ENCODE measurements at regions not wholly inside any gene's neighbourhood (a gene's known extent, or its start where the extent isn't known, plus 50 kb on each side); places are given as distances from the start of the nearest gene placed in this dataset.
"Not testable (repeated sequence)": the region's sequence is repeated elsewhere in the genome, so short reads cannot be mapped to it uniquely, and the experiment has no call there.

DNA sequence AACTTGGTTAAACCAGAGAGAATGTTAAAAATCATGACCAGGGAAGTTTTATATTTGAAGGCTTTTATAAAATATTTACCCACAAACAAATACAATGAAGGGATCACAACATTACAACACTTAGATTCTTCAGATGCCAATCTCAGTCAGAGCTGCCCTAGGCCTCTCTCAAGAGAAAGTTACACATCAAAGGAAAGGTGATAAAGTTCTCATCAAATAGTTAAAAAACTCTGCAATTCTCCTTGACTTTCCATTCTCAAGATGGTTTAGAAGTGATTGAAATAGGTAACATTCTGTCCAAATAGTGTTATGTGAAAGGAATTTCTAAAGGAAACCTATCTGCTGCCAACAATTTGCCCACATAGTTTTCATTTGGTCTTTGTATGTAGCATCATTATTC, 1115.2 kb upstream of the MIR17HG start:
- DNase-seq (ENCODE audit: low spot score), result no peak
- intact Hi-C loops (cut with DNase I), result no loop called here

DNA sequence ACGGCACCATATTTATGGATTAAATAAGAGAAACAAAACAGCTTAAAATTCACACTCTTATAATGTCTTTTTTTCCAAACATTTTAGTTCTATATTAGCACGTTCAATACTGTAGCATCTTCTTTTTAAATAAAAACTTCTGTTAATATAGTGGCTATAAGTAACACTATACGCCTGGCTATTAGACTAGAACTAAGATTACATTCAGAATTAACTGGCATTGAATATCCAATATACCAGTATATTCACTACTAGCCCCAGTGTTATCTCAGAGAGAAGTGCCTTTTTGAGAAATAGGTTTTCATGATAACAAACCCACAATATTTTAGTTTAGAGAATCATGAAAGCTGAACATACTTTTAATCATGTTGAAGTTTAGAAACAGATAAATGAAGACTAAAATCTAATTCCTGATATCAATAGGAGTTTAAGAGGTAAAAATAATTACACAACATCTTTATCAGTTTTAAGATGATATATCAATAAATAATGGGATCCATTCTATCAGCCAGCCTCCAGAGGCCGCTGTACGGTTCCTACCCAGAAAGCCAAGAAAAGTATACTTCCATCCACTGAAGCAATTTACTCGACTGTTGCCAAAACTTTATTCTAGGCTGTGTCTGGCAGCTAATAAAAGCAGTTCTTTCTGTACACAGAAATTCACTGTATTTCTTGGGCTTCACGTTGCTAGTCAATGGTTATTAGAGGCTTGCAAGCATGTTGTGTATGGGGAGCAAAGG, 1113.4 kb upstream of the MIR17HG start:
- intact Hi-C loops (cut with DNase I), result no loop called here
- DNase-seq (ENCODE audit: low spot score), result no peak

DNA sequence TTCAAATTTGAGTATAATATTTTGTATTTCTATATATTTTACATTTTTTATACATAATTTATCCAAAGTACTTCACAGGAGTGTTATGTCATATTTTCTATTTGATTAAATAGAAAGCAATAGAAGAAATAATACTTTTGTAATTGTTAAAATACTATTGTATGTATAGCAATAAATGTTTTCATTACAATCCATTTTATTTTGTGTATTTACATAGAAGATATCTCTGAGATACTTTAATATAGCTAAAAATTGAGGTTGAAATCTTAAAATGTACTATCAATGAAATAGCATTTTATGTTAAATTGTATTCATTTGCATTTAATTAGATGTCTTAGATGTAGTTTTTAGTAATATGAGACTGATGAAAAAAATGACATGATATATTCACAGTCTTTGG, 1109.6 kb upstream of the MIR17HG start:
- intact Hi-C loops (cut with DNase I), result no loop called here
- no peak for DNase-seq (ENCODE audit: low spot score)

DNA sequence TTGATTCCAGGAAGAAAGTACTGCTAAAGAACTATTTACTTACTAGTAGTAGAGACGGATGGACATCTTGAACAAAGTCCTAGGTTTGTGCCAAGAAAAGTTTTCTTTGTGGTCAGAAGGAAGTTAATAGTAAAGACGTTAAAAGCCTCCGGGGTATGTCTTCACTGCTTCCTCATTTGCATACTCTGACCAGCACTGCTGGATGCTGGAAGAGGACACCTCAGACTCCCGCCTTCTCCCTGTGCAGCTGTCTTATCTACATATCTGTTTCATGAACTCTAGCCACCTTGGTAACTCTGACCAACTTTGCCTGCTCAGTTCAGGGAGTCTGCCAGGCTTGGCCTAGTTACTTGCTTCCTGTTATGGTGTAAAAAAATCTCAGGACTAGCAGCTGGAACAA, 1109.1 kb upstream of the MIR17HG start:
- intact Hi-C loops (cut with DNase I), result no loop called here
- no peak for DNase-seq (ENCODE audit: low spot score)

DNA sequence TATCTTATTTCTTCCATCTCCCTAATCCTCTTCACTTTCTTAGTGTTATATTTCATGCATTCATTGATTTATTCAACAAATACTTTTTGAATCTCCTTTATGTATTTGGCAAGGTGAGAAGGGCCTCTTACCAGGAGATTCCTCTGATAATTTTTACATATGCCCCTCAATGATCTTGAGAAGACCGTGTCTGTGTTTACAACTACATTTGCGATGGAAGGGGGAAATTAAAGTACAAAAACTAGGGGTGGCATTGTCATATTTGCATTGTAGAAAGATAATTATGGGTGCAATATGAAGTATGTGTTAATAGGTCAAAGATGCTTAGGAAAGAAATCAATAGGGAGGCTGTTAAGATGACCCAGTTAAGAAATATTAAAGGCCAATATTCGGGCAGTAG, 1108.4 kb upstream of the MIR17HG start:
- intact Hi-C loops (cut with DNase I), result no loop called here
- no peak for DNase-seq (ENCODE audit: low spot score)

DNA sequence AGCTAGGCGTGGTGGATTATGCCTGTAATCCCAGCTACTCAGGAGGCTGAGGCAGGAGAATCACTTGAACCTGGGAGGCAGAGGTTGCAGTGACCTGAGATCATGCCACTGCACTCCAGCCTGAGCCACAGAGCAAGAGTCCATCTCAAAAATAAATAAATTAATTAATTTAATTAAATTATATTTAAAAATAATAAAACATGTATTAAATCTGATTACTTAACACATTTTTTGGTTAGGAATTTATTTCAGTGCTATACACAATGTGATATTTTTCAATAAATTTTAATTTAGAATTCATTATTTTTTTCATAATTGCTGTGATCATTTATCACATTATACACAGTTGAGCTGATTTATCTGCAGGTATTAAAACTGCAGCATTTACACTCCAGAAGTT, 1101.5 kb upstream of the MIR17HG start:
- intact Hi-C loops (cut with DNase I), result no loop called here
- DNase-seq (ENCODE audit: low spot score), result no peak

DNA sequence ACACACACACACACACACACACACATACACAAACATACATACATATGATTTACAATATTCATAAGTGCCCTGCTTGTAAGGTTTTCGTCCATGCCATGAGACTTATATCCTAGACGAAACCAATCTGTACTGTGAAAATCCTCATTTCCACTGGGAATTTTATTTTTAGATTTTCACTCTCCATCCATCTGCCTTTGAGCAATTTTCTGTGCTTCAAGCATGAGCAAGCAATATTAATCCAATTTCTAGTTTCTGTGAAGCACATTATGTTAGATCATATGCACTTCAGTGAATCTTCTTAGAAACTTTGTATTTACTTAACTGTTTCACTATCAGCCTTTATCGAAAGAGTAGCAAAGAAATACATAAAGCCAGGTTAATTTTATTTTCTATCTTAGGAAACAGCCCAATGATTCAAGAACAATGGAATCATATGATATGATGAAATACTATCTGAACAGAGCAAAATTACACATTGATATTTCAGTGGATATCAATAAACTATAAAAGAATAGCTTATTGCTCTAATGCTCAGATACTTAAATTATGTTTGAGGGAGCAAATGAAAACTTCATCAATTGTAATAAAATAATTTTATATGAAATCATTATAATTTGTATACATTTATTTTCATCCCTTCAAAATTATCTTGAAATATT, 1100.7 kb upstream of the MIR17HG start:
- no peak for DNase-seq (ENCODE audit: low spot score)
- intact Hi-C loops (cut with DNase I), result no loop called here

DNA sequence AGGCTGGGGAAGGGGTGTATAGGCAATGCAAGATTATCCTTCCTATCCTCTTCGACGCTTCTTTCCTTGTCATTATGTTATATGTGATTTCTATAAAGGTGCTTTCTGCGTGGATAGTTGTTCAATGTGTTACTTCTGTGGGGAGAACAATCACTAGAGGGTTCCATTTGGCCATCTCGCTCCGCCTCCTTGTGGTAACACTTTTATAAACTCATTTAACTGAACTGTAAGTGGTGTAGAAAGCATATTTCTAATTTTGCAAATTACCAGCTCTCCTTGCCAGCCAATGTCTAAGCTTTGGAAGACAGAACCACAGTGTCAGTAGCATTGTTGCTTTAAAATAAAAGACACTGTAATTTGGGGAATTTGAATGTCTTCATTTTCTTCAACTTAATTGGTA, 1093.7 kb upstream of the MIR17HG start:
- DNase-seq (ENCODE audit: low spot score), result no peak
- intact Hi-C loops (cut with DNase I), result no loop called here

DNA sequence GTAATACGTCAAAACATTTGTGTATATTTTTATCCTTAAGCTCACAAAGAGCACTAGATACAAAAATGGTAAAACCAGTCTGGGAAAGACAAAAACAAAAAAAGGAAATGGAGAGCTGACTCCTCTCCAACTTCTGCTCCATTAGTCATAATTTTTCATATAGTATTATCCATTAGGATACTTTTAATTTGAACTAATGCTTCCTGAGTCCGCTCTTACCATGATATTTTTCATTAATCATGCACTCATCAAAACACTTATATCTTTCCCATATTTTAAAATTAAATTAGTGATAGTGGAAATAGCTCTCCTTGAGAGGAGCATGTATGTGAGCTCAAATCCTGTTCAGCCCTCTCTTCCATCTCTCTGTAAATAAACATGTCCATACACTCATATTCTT, 1093.0 kb upstream of the MIR17HG start:
- DNase-seq (ENCODE audit: low spot score), result no peak
- intact Hi-C loops (cut with DNase I), result no loop called here

DNA sequence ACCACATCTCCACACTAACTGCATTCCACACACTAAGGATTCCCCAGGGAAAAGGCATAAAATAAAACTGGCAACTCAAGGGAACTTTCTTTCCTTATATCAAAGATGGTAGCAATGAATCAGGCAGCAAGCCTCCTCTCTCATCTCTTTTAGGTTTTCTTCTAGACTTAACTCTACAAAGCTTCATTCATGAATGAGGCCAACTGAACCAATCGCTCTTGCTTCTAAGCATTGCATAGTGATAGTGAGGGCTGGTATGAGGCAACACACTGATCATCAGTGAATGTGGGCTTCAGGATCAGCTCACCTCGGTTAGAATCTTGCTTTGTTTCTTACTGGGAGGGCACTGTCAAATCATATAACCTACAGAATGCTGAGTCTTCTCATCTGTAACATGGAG, 1090.7 kb upstream of the MIR17HG start:
- intact Hi-C loops (cut with DNase I), result loop anchor here in 1 of 2 donors (5.0 kb wide), 1 partner anchor 846 kb away; no protein-coding TSS in a partner anchor
- DNase-seq (ENCODE audit: low spot score), result no peak

DNA sequence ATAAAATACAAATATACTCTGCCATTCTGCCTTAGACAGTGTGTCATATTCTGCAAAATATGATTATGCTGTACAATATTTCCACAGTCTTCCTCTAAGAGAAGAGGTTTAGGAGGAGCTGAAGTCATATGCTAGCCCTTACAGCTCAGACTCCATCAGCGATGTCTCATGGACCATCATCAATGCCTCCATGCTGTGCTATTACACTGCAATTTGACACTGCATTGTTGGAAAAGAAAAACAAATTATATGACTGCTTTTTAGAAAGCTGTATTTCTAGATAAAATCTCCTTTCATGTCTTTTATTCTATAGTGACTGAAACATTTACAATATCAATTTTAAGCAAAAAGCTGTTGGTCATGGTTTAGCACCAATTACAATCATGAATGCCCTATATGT, 1089.4 kb upstream of the MIR17HG start:
- no peak for DNase-seq (ENCODE audit: low spot score)
- intact Hi-C loops (cut with DNase I), result loop anchor here in 1 of 2 donors (5.0 kb wide), 1 partner anchor 844 kb away; no protein-coding TSS in a partner anchor

DNA sequence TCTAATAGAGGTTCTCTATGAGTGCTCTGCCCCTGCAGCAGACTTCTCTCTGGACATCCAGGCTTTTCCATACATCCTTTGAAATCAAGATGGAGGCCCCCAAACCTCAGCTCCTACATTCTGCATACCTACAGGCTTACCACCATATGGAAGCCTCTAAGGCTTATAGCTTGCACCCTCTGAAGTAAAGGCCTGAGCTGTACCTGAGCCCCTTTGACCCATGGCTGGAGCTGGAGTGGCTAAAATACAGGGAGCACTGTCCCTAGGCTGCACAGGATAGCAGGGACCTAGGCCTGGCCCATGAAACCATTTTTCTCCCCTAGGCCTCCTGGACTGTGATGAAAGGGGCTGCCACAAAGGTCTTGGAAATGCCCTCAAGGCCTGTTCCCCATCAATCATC, 1086.1 kb upstream of the MIR17HG start:
- no peak for DNase-seq (ENCODE audit: low spot score)
- intact Hi-C loops (cut with DNase I), result no loop called here

DNA sequence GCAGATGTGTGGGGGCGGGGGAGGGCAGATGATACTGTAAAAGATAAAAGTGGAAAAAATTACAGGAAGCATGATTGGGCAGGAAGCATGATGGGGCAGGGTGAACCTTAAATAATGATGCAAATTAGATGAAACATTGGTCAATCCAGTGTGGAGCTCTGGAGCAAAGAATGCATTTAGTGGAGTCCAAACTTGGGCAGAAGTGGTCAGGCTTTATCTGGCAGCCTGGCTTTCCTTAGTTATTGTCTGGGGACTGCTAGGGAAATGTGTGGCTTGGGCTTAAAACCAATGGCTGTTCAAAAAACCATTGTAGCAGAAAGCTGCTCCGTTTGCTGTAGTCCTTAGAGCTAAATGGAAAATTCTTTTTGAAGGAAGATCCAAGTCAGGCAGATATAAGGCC, 1077.3 kb upstream of the MIR17HG start:
- intact Hi-C loops (cut with DNase I), result no loop called here
- DNase-seq (ENCODE audit: low spot score), result no peak

DNA sequence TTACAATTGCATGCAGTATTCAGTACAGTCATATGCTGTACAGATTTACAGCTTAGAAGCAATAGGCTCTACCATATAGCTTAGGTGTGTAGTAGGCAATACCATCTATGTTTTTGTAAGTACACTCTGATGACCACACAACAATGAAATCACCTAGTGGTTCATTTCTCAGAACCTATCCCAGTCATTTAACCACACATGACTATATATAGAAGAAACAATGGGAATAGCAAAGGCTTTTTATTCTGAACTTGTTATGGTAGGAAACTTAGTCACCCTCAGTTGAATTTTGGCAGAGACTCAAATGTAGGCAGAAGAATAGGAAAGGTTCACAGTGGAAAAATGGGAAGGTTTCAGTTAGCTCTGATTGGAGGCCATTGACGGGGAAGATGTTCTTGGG, 1075.1 kb upstream of the MIR17HG start:
- no peak for DNase-seq (ENCODE audit: low spot score)
- intact Hi-C loops (cut with DNase I), result no loop called here

DNA sequence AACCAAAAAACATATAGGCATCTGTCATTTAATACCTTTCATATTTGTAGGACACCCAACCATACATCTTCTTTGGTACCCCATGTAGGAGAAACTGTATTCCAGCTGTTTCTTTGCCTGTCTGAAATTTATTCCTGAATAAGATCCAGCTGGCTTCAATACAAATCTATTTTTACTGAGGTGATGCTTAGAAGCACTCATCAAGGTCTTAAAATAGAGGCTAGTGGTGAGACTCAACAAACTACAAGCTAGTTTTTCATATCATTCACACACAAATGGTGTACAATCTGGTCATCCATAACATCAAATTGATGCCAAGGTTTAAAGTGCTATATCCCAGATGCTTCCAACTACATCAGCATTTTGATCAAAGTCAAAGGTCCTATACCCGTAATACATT, 1071.3 kb upstream of the MIR17HG start:
- no peak for DNase-seq (ENCODE audit: low spot score)
- intact Hi-C loops (cut with DNase I), result no loop called here

DNA sequence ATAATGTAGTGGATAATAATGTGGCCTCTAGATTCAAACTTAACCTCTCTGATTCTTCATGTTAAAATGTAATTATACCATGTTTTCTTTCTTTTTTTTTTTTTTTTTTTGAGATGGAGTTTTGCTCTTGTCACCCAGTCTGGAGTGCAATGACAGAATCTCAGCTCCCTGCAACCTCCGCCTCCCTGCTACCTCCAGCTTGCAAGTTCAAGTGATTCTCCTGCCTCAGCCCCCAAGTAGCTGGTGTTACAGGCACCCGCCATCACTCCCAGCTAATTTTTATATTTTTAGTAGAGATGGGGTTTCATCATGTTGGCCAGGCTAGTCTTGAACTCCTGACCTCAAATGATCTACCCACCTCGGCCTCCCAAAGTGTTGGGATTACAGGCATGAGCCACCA, 1069.3 kb upstream of the MIR17HG start:
- intact Hi-C loops (cut with DNase I); DNase-seq (ENCODE audit: low spot score): not testable (repeated sequence)

DNA sequence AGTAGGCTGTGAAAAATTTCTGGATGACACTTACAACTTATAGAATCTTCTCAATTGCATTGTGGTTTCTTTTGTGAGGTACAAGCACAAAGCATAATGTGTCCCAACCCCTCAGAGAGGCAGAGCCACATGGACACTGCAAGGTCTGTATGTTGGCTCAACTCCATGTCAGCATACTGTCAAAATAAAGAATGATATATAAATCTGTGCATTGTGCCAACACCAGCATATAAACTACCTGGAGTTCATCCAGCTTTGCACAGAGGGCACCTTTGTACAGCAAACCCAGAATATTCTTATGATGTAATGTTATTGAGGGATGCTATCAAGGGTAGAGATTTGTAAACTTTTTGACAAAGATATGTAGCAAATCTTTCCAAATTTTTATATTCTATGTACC, 1065.8 kb upstream of the MIR17HG start:
- intact Hi-C loops (cut with DNase I), result no loop called here
- no peak for DNase-seq (ENCODE audit: low spot score)

DNA sequence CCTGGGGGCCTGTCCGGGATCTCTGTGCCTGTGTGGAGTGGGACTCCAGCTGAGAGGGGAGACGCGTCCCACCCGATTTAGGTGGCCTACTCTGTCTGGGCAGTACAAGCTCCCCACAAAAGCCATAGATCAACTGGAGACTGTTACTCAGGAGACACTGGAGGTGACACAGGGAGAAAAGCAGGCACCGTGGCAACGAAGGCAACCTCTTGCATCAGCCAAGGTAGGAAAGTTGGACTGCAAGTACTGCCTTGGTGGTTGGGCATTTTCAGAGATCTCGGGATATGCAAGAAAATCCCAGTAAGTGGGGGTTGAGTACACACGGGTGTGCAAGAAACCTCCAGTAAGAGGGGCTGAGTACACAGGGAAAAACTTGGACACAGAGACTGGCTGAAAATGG, 1060.0 kb upstream of the MIR17HG start:
- intact Hi-C loops (cut with DNase I), result no loop called here

DNA sequence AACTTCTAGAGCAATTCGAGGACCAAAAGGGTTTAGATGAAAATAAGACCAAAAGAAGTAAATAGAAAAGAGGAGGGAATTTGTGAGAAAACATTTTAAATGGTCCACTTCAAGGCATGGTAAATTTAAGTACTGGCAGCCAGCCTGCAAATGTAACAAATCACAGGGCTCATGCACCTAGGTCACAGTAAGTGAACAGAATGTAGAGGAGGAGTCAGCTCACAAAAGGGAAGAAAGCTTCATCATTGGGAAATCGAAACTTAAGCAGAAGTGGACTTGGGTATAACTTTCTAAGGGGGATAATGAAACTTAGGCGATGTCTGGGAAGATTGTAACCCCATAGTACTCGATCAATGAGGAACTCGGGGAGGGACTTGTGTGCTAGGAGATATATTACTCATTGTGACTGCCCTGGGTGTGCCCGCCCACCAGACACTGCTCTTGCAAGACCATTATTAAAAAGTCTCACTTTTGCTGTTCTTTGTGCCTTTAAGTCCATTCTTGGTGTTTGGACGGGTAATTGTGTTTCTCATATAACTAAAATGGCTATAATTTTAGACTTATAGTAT, 1053.6 kb upstream of the MIR17HG start:
- intact Hi-C loops (cut with DNase I), result no loop called here
- no peak for DNase-seq (ENCODE audit: low spot score)

More for the DNA sequence above, 1060.0 kb upstream of the MIR17HG start:
- DNase-seq (ENCODE audit: low spot score), result no peak

DNA sequence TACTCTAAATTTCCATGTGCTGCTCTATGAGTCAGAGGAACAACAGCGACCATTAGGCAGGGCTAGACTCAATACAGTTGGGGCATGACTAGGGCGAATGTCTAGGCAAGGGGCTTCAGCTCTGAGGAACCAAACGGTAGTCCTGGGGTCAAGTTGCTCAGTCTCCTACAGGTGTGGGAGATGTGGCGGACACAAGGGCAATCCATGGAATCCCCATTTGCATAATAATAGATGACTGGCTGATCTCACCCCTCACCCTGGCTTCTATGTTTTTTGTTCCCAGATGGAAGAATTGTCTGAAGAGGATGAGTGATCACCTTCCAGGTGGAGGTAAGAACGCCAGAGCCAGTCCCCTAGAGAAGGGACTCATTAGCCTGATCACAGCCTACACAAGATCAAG, 1048.2 kb upstream of the MIR17HG start:
- no peak for DNase-seq (ENCODE audit: low spot score)
- intact Hi-C loops (cut with DNase I), result no loop called here

DNA sequence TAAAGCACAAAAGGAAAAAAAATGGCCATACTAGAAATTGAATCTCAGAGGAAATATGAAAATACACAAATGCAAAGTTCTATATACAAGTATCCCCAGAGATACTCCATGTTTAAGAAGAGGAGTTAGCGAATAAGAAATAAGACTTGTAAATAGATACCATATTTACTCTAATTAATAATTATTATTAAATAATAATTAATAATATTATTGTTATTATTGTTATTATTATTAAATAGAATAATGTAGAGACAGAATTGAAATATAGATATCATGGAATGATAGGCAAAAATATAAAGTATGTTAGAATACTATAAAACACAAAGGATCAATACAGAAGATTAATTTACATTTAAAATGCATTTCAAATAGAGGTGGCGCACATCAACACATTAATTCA, 1047.5 kb upstream of the MIR17HG start:
- intact Hi-C loops (cut with DNase I), result no loop called here
- no peak for DNase-seq (ENCODE audit: low spot score)

Data from posterior vena cava (tissue), 2 donors.